Cardiac muscle cell (in vitro differentiated cells and primary cell): ENCODE measurements at regions not wholly inside any gene's neighbourhood (a gene's known extent, or its start where the extent isn't known, plus 50 kb on each side); places are given as distances from the start of the nearest gene placed in this dataset.

Experiments used
- DNase-seq, 2 donors: peaks; one replicate each; pipeline versions ENCODE4 v3.0.0 to v3.0.0-alpha.2; 2010 to 2017; ENCODE audit warnings: low read depth in 1 of 2, low spot score in 1 of 2
- H3K27ac ChIP-seq: fragments of 200-600 bp; sonication (generic); 2 replicates; pipeline ENCODE4 v1.5.1; 2016
- H3K27me3 ChIP-seq: fragments of 200-600 bp; sonication (generic); 2 replicates; pipeline ENCODE4 v1.6.0; 2016; ENCODE audit warnings: control low read depth
- H3K36me3 ChIP-seq: fragments of 200-600 bp; sonication (generic); 2 replicates; pipeline ENCODE4 v1.5.1; 2016; ENCODE audit warnings: control low read depth
- H3K4me1 ChIP-seq: fragments of 200-600 bp; sonication (generic); 2 replicates; pipeline ENCODE4 v1.8.1; 2017; ENCODE audit warnings: low read depth, mild to moderate bottlenecking, mixed run types
- H3K4me3 ChIP-seq: fragments of 200-600 bp; sonication (generic); 2 replicates; pipeline ENCODE4 v1.5.1; 2016; ENCODE audit warnings: mild to moderate bottlenecking
- H3K9me3 ChIP-seq: fragments of 200-600 bp; sonication (generic); 2 replicates; pipeline ENCODE4 v1.5.1; 2017; ENCODE audit warnings: low read depth, mild to moderate bottlenecking, control low read depth
- TF ChIP-seq, protein P1 (sequence below): IDR thresholded peaks from 2 replicates; pipeline ENCODE4 v1.5.1; 2012; ENCODE audit warnings: low read depth, mild to moderate bottlenecking, low read length

- no peak overlapping the region for H3K27ac ChIP-seq
- TF ChIP-seq, protein P1, sequence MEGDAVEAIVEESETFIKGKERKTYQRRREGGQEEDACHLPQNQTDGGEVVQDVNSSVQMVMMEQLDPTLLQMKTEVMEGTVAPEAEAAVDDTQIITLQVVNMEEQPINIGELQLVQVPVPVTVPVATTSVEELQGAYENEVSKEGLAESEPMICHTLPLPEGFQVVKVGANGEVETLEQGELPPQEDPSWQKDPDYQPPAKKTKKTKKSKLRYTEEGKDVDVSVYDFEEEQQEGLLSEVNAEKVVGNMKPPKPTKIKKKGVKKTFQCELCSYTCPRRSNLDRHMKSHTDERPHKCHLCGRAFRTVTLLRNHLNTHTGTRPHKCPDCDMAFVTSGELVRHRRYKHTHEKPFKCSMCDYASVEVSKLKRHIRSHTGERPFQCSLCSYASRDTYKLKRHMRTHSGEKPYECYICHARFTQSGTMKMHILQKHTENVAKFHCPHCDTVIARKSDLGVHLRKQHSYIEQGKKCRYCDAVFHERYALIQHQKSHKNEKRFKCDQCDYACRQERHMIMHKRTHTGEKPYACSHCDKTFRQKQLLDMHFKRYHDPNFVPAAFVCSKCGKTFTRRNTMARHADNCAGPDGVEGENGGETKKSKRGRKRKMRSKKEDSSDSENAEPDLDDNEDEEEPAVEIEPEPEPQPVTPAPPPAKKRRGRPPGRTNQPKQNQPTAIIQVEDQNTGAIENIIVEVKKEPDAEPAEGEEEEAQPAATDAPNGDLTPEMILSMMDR: no peak
- no peak for DNase-seq
- H3K4me1 ChIP-seq: no peaks in the 10 kb centered on the region
- H3K27me3 ChIP-seq: no peaks in the 10 kb centered on the region
- no peaks in the 10 kb centered on the region for H3K36me3 ChIP-seq
- no peak overlapping the region for H3K4me3 ChIP-seq
- no peaks in the 10 kb centered on the region for H3K9me3 ChIP-seq
Observed at GRCh38 chr1:95438218-95438948, 204.4 kb downstream of the RWDD3 start.

- H3K36me3 ChIP-seq: no peaks in the 10 kb centered on the region
- no peaks in the 10 kb centered on the region for H3K27me3 ChIP-seq
- no peaks in the 10 kb centered on the region for H3K9me3 ChIP-seq
- TF ChIP-seq, protein P1: no peak
- H3K27ac ChIP-seq: no peak overlapping the region
- no peak overlapping the region for H3K4me3 ChIP-seq
- DNase-seq: no peak
- no peaks in the 10 kb centered on the region for H3K4me1 ChIP-seq
Observed at GRCh38 chr1:95440511-95440910, 206.5 kb downstream of the RWDD3 start.

DNA sequence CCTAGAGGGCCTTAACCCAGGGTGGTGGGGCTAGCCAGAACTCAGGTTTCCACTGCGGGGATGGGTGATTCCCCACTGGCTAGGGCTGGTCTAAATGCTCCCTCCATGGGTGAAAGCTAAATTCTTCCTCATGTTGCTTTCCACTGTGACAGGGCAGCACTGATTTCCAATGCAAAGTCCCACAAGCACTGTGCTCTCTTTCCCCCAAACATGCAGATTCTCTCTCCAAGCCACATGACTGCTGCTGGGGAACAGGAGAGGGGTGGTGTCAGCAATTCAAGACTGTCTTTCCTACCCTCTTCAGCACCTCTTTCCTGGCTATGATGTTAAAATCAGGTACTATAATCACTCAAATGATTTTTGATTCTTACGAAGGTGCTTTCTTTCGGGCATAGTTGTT is 215.5 kb downstream of the RWDD3 start:
- H3K36me3 ChIP-seq: no peaks in the 10 kb centered on the region
- H3K27ac ChIP-seq: no peak overlapping the region
- no peaks in the 10 kb centered on the region for H3K9me3 ChIP-seq
- no peaks in the 10 kb centered on the region for H3K27me3 ChIP-seq
- TF ChIP-seq, protein P1: no peak
- no peak overlapping the region for H3K4me3 ChIP-seq
- peaks cover 11% of the 10 kb centered on the region for H3K4me1 ChIP-seq
- DNase-seq: no peak

DNA sequence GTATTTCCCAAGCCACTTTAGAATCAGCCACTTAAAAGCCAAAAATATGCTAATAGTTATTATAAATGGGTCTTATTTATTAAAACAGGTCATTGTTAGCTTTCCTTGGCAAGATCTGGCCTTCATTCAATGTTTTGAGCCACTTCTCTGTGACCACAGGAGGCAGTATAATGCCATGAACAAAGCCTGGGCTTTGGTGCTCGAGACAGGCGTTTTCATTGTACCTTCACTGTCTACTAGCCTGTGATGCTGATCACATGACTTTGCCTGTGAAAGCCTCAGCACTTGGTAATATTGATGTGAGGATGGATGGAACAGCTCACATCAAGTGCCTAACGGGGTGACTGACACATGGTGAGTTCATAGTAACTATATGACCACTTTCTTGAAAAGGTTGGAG is 217.0 kb downstream of the RWDD3 start:
- DNase-seq: no peak
- Histone ChIP-seq H3K4me3 (no peak overlapping the region), H3K9me3 (no peaks in the 10 kb centered on the region)

DNA sequence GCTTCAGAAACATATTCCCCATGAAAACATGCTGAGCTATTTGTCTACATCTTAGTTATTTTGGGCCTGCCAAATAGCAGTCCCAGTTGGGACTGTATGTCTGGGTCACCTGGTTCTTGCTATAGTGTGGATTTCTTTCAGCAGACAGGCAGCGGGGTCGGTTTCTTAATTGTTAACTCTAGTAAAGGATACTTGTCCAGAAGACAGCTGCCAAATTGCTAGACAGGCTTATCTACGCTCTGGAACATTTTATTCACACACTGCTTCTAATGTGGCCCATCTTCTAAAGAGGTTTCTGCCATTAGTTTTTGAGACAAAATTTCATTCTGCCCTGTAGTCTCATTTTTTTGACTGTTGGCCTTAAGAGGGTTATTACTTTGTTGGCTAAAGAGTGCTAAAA is 217.9 kb downstream of the RWDD3 start:
- TF ChIP-seq, protein P1: no peak
- DNase-seq: peak in 1 of 2 donors; percentile 33

More for the DNA sequence above, 217.0 kb downstream of the RWDD3 start:
- TF ChIP-seq, protein P1: no peak
- Histone ChIP-seq H3K27ac (no peak overlapping the region), H3K27me3 (no peaks in the 10 kb centered on the region), H3K36me3 (no peaks in the 10 kb centered on the region), H3K4me1 (peaks cover 11% of the 10 kb centered on the region)

More for the DNA sequence above, 217.9 kb downstream of the RWDD3 start:
- Histone ChIP-seq H3K27ac (peak overlapping the region; percentile 72), H3K4me3 (no peak overlapping the region), H3K36me3 (no peaks in the 10 kb centered on the region), H3K9me3 (no peaks in the 10 kb centered on the region), H3K27me3 (no peaks in the 10 kb centered on the region), H3K4me1 (peaks cover 11% of the 10 kb centered on the region)
